Posterior cingulate gyrus (tissue), 11 donors: ENCODE measurements at regions not wholly inside any gene's neighbourhood (a gene's known extent, or its start where the extent isn't known, plus 50 kb on each side); places are given as distances from the start of the nearest gene placed in this dataset.
"Not testable (repeated sequence)": the region's sequence is repeated elsewhere in the genome, so short reads cannot be mapped to it uniquely, and the experiment has no call there.

ENCODE experiments used
- DNase-seq, 10 donors: peaks; one replicate each; pipeline versions ENCODE4 v3.0.0 to v3.0.0-alpha.2; 2020 to 2021; ENCODE audit warnings: mixed read lengths in 3 of 10
- intact Hi-C: fragments of 100-400 bp; cut with DNase I; formaldehyde crosslinking; loops from one replicate; pipeline ENCODE4 v1.15.1; 2023

GRCh38 chr9:93884808-93885207, 70.3 kb downstream of the BARX1 start:
- intact Hi-C loops = no loop called here
- no peak for DNase-seq

- peak in 1 of 10 donors; percentile 59 for DNase-seq
- intact Hi-C loops = not testable (repeated sequence)
Observed at GRCh38 chr9:93879662-93880407, 75.3 kb downstream of the BARX1 start.

GRCh38 chr9:93875330-93875729, 79.8 kb downstream of the BARX1 start:
- intact Hi-C loops = no loop called here
- no peak for DNase-seq

GRCh38 chr9:93874242-93874641, 80.9 kb downstream of the BARX1 start:
- intact Hi-C loops = no loop called here
- no peak for DNase-seq

DNA sequence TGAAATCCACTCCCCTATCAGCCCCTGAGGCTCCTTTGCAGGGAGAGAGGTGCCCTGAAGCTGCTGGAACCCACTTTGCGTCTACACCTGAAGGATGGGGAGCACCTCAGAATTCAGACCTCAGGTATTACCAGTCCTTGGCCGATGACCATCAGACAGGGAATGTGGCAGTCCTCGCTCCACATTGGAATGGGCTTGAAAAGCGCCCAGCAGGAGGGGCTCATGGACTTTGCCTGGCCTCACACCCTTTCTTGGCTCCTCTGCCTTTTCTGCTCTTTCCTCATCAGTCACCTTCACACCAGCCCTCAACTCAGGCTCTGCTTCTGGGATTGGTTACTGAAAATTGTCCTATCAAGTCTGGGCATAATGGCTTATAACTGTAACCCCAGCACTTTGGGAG, 83.9 kb downstream of the BARX1 start:
- intact Hi-C loops = no loop called here
- no peak for DNase-seq

DNA sequence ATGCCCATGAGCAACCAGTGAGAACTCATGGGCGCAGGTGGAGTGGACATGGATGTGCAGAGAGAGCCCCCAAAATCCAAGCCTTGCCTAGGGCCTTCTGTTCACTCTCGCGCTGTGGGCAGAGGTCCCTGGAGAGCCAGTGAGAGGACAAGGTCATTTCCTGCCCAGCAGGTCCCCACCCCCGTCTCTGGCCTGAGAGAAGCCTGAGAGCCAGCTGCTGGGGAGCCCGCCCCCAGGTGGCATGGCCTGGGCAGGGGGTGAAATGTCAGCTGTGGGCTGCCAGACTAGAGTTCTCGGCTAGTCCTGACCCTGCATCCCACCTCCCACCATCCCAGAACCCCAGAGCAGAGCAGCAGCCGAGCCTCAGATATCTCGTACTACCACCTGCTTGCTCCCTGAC, 85.3 kb downstream of the BARX1 start:
- intact Hi-C loops = no loop called here
- DNase-seq = no peak

- DNase-seq = no peak
- intact Hi-C loops = no loop called here
Observed at GRCh38 chr9:93869088-93869487, 86.1 kb downstream of the BARX1 start.

DNA sequence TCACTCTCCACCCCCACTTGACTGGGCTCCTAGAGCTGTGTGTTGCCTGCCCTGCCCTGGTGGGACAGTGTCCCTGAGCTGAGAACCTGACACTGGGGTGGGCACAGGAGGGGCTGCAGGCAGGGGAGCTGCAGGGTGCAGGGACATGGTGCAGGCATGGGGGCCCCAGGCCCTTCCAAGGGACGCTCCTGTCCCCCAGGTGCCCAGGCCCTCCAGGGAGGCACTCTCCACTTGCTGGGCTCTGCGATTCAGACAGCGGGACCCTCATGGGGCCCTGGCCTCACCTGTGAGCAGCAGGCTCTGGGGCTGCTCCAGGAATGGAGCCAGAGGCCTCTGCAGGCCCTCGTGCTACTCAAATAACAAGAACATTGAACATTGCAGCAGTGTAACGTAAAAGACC, 89.4 kb downstream of the BARX1 start:
- no peak for DNase-seq
- intact Hi-C loops = no loop called here

DNA sequence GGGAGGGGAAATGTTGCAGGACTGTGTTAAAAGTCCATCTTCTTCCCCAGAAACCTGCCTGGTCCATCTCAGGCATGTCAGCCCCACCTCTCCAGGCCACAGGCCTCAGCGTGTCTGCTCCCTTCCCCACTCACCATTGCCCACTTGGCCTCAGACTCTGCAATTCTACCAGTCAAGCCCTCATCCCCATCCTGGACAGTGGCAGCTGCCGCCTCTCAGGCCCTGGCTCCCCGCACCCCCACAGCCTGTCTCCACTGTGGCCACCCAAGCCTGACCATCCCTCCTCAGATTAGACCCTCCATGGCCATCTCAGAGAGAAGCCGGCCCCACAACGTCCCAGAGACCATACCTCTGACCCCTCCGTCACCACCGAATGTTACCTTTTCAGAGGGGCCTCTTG, 89.9 kb downstream of the BARX1 start:
- intact Hi-C loops = no loop called here
- DNase-seq = no peak

- intact Hi-C loops = no loop called here
- DNase-seq = no peak
Observed at GRCh38 chr9:93864840-93865239, 90.3 kb downstream of the BARX1 start.

DNA sequence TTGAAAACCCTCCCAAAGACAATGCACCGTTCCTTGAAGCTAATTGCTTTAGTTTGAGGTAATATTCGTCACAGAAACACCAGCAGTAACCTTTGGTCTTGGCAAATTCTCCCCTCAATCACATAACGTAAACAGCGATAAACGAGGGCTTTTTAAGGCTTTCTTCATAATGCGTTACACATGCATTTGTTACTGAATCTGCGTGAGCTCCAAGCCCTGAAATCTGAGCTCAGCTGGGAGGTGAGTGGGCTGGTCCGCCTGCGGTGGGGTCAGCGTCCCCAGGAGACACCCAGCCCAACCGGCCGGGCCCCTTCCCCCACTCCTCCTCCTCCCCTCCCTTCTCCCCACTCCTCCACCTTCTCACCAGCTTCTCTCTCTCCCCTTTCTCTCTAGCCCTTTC, 91.1 kb downstream of the BARX1 start:
- no peak for DNase-seq
- intact Hi-C loops = no loop called here

DNA sequence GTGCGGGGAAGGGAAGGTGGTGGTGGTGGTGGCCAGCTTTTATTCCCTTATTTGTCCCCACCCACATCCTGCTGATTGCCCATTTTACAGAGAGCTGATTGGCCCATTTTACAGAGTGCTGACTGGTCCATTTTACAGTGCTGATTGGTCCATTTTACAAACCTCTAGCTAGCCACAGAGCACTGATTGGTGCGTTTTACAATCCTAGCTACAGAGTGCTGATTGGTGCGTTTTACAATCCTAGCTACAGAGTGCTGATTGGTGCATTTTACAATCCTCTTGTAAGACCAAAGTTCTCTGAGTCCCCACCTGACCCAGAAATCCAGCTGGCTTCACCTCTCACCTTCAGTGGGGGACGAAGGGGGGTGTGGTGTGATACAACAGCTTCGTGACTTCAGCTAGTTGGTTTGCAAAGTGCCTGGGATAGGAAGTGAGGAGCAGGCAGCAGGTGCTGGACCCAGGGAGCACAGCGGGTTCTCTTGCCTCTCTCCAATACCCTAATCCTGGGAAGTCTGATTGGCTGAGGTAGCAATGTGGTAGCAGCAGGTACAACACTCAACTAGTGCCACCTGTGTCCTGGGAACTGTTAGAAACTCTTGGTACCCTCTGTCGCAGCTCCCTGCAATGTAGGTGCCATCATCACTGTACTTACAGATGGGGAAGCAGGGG, 92.1 kb downstream of the BARX1 start:
- intact Hi-C loops = no loop called here
- no peak for DNase-seq

DNA sequence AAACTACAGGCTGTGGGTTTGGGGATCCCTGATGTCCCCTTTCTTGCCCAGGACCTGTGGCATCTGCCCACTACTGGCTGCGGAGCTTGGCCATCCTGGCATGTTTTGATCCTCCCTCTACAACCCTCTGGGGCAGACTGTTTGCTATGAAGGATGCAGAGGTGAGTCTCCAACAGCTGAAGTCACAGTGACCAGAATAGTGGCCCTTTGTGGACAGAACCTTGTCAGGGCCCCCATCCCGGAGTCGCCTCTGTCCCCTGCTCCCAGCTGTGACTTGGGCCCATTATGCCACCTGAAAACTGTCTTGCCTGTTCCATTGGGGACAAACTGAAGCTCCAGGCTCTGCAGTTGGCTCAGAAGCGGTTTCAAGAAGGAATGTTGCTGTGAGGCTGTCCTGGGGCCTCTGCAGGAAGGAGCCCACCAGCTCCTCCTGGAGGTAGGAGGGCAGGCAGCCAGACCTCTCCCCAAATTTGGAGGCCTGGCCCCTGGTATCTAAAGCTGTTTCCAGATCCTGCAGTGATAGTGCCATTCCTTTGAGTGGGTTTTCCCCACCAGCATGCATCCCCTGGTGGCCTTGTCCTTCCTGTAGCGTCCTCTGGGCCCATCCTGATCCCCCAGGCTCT, 93.3 kb downstream of the BARX1 start:
- intact Hi-C loops = no loop called here
- DNase-seq = no peak

DNA sequence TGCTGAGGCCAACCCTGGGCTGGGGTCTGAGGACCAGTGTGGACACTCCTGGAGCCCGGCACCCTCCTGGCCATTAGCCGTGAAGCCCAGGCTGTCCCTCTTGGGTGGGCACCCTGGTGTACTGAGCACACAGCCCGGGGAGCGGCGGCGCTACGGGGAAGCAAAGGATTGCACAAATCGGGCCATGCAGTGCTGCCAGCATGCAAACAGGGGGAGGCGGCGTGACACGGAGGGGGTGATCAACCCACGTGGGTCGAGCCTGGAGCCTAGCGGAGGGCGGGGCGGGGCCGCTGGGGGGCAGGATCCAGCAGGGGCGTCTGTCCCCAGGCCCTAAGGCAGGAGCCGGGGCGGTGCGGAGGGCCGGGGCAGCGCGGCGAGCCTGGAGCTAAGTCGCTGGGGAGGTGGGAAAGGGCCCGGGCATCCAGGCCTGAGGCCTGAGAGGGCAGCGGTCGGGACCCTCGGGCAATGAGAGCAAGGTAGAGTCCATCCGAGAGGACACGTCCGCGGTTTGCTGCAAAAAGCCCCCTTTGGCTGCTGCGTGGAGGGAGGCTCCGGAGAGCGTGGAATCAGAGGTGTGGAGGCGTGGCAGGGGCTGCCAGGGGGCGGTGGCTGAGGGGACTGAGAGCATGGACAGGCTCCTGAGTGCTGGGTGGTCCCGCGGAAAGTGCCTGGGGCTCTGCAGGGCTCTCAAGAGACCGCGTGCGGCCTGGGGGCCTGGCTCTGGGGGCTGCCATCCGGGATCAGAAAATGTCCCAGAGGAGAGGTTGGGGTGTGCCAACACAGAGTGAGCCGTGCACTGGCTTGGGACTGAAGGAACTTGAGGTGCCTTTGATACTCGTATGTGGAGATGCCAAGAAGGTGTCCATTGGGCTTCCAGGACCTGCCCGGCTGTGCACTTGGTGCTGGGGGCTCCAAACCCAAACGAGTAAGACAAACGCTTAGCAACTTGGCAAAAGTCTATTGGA, 94.2 kb downstream of the BARX1 start:
- peak in 1 of 10 donors; percentile 71 for DNase-seq
- intact Hi-C loops = no loop called here

DNA sequence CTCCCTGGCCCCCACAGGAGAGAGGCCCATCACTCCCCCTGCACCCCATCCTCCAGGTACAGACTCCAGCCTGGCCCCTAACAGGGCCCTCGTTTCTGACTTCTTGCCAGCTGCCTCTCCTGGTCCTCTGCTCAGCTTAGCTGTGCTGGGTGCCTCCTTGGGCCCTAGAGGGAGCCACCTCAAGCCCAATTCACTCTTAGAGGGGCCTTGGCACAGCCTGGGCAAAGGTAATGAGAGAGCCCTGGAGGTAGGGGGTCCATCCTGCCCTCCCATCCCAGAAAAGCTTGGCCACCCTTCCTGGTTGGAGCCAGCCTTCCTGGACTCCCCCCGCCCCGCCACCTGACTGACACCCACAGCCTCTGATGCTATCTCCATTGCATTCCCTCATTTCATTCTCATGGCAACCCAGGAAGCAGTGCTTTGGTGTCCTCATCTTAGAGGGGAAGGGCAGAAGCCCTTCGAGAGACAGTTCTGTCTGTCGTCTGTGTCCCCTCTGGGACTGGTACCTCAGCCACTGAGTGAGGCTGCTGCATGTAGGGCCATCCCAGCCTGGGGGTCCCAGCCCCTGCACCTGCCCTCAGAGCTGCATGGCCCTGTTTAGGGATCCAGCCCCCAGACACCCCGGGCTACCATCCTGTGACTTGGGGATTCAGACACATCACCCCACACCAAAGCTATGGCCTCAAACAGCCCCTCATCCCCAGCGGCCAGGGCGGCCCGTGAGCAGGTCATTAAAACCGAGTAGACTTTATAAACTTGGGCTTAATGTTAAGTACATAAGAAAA, 95.5 kb downstream of the BARX1 start:
- intact Hi-C loops = no loop called here
- no peak for DNase-seq

- intact Hi-C loops = no loop called here
- DNase-seq = no peak
Observed at GRCh38 chr9:93857528-93857927, 97.6 kb downstream of the BARX1 start.

DNA sequence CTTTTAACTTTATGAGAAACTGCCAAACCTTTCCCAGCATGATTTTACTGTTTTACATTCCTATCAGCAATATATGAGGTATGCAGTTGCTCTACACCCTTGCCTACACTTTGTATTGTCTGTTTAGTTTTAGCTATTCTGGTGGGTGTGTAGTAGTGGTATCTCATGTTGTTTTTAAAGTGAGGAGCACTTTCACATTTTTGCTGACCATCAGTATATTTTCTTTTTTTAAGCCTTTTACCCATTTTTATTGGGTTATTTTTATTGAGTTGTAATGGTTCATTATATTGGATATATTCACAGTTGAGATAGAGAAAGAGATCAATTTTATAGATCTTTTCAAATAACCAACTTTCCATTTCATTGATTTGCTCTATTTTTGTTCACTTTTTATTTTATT, 102.4 kb downstream of the BARX1 start:
- intact Hi-C loops = no loop called here
- no peak for DNase-seq

DNA sequence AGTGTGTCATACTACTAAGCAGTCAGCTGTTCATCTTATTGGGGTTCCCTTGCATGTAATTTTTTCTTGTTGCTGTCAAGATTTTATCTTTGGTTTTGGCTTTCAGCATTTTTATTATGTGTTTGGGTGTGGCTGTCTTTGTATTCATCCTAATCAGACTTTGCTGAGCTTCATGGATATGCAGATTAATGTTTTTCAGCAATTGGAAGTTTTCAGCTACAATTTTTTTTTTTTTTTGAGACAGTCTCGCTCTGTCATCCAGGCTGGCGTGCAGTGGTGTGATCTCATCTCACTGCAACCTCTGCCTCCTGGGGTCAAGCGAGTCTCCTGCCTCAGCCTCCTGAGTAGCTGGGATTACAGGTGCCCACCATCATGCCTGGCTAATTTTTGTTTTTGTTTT, 108.8 kb downstream of the BARX1 start:
- intact Hi-C loops = no loop called here
- DNase-seq = no peak

DNA sequence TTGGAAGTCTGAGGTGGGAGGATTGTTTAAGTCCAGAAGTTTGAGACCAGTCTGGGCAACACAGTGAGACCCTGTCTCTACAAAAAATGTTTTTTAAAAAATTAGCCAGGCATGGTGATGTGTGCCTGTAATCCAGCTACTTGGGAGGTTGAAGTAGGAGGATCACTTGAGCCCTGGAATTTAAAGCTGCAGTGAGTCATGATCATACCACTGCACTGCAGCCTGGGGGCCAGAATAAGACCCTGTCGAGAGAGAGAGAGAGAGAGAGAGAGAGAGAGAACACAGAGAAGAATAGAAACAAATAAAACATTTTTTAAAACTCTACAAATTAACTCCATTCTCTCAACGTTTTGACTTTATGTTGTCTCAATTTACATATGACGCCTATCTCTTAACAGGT, 111.8 kb downstream of the BARX1 start:
- DNase-seq = no peak
- intact Hi-C loops = no loop called here

- intact Hi-C loops = no loop called here
Observed at GRCh38 chr9:93830606-93831005, 124.5 kb downstream of the BARX1 start.

More at GRCh38 chr9:93830606-93831005, 124.5 kb downstream of the BARX1 start:
- DNase-seq = no peak
